Choroid plexus epithelial cell (primary cell): ENCODE measurements at regions not wholly inside any gene's neighbourhood (a gene's known extent, or its start where the extent isn't known, plus 50 kb on each side); places are given as distances from the start of the nearest gene placed in this dataset.

Source experiments
- DNase-seq: peaks from one replicate; pipeline ENCODE4 v3.0.0-alpha.2; 2010; ENCODE audit warnings: low read depth
- H3K4me3 ChIP-seq: 2 replicates; pipeline ENCODE4 v1.5.1; 2011; ENCODE audit warnings: low read depth, mild to moderate bottlenecking, control low read depth, low read length, moderate library complexity
- CTCF ChIP-seq: conservative IDR thresholded peaks from 2 replicates; pipeline ENCODE4 v1.5.1; 2011; ENCODE audit warnings: low read depth, mild to moderate bottlenecking, control low read depth, inconsistent platforms, low read length, moderate library complexity

- no peak for TF ChIP-seq CTCF
Observed at GRCh38 chr4:177699365-177700213, 257.4 kb upstream of the AGA start.

GRCh38 chr4:177706916-177707315, 264.7 kb upstream of the AGA start:
- TF ChIP-seq CTCF: no peak
- DNase-seq: no peak
- H3K4me3 ChIP-seq: no peak overlapping the region

More at GRCh38 chr4:177699365-177700213, 257.4 kb upstream of the AGA start:
- no peak overlapping the region for H3K4me3 ChIP-seq
- DNase-seq: peak; percentile 20

GRCh38 chr4:177713454-177713853, 271.2 kb upstream of the AGA start:
- TF ChIP-seq CTCF: no peak
- DNase-seq: no peak
- no peak overlapping the region for H3K4me3 ChIP-seq

DNA sequence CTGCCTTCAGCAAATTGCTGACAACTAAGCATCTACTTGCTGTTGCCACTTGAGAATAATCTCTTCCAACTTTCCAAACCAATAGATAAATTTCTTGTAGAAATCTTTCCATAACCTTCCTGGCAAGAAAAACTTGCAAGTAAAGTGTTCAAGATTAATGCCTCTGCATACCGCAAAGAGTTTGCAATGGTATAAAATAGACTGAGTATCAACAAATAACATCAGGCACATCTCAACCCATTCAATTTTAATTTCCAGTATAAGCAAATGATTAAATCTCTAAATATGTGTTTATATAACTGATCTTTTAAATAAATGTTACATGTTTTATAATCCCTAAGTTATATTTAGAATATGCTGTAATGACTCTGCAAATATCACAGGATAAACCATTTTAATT, 275.2 kb upstream of the AGA start:
- H3K4me3 ChIP-seq: no peak overlapping the region
- DNase-seq: no peak
- no peak for TF ChIP-seq CTCF

DNA sequence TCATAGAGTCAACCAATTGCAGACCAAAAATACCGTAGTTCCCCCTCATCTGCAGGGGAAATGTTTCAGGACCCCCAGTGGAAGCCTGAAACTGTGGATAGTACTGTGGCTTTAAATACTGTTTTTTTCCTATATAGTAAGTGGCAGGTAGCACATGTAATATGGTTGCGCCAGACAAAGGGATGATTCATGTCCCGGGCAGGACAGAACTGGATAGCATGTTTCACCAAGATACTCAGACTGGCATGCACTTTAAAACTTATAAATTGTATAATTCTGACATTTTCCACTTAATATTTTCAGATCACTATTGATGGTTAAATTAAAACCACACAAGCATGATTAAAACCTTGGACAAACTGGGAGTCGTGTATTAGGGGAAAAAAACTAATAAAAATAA, 276.3 kb upstream of the AGA start:
- no peak overlapping the region for H3K4me3 ChIP-seq
- no peak for TF ChIP-seq CTCF
- DNase-seq: no peak

- no peak overlapping the region for H3K4me3 ChIP-seq
- TF ChIP-seq CTCF: no peak
- DNase-seq: peak; percentile 1
Observed at GRCh38 chr4:177726111-177726510, 283.9 kb upstream of the AGA start.
